Natural killer cell treated with Interleukin-12 subunit alpha and Interleukin-12 subunit beta and Interleukin-15 and Interleukin-18, amount 100 ng/mL, for 72 hours (primary cell): ENCODE measurements at regions not wholly inside any gene's neighbourhood (a gene's known extent, or its start where the extent isn't known, plus 50 kb on each side); places are given as distances from the start of the nearest gene placed in this dataset.

Experiments
- ATAC-seq, 2 donors: fragments of 150-1000 bp; cut with Tn5 transposase in 1 of 2; sonication (Bioruptor Pico), chemical (Tn5 transposase) in 1 of 2; 2 replicates each; pipeline ENCODE4 v1.10.0; 2021
- DNase-seq: peaks from one replicate; pipeline ENCODE4 v3.0.0; 2022; ENCODE audit warnings: low spot score
- H3K27ac Mint-ChIP-seq, 2 donors: 1 replicate in 1 of 2; 2 replicates in 1 of 2; pipeline ENCODE4 v1.8.0; 2022; ENCODE audit warnings: mixed read lengths in 2 of 2, mild to moderate bottlenecking in 1 of 2, moderate library complexity in 1 of 2
- H3K27me3 Mint-ChIP-seq, 2 donors: 1 replicate in 1 of 2; 2 replicates in 1 of 2; pipeline ENCODE4 v1.8.0; 2022; ENCODE audit warnings: mixed read lengths in 2 of 2
- H3K36me3 Mint-ChIP-seq: one replicate; pipeline ENCODE4 v1.8.0; 2022; ENCODE audit warnings: mixed read lengths
- H3K4me1 Mint-ChIP-seq, 2 donors: 1 replicate in 1 of 2; 2 replicates in 1 of 2; pipeline ENCODE4 v1.8.0; 2022; ENCODE audit warnings: low read depth in 2 of 2, mixed read lengths in 2 of 2, mild to moderate bottlenecking in 1 of 2
- H3K4me3 Mint-ChIP-seq: one replicate; pipeline ENCODE4 v1.8.0; 2022; ENCODE audit warnings: mixed read lengths
- H3K9me3 Mint-ChIP-seq: 2 replicates; pipeline ENCODE4 v1.8.0; 2022; ENCODE audit warnings: mixed read lengths

GRCh38 chr5:96258692-96259091 is 174.4 kb downstream of the PCSK1 start:
- ATAC-seq: no peak
- DNase-seq: no peak
- H3K36me3 Mint-ChIP-seq: no peaks in the 10 kb centered on the region
- H3K4me3 Mint-ChIP-seq: no peak overlapping the region
- no peaks in the 10 kb centered on the region for H3K9me3 Mint-ChIP-seq
- H3K27me3 Mint-ChIP-seq: peaks cover 8 to 14% of the 10 kb centered on the region in 2 donors
- H3K4me1 Mint-ChIP-seq: peaks cover 2 to 15% of the 10 kb centered on the region in 2 donors
- peak overlapping the region in 1 of 2 donors; percentile 6 for H3K27ac Mint-ChIP-seq

- Mint-ChIP-seq H3K27ac (no peak overlapping the region), H3K36me3 (no peaks in the 10 kb centered on the region), H3K9me3 (no peaks in the 10 kb centered on the region), H3K4me1 (peaks cover 2 to 15% of the 10 kb centered on the region in 2 donors), H3K4me3 (no peak overlapping the region), H3K27me3 (peaks cover 2 to 9% of the 10 kb centered on the region in 2 donors)
- peak; percentile 59 to 80 for ATAC-seq
- DNase-seq: no peak
Measured at GRCh38 chr5:96257904-96258303, 175.1 kb downstream of the PCSK1 start.

- no peak for ATAC-seq
- Mint-ChIP-seq H3K4me3 (no peak overlapping the region), H3K27ac (no peak overlapping the region), H3K36me3 (no peaks in the 10 kb centered on the region), H3K4me1 (peaks cover 2 to 15% of the 10 kb centered on the region in 2 donors), H3K27me3 (peaks cover 0 to 7% of the 10 kb centered on the region in 2 donors), H3K9me3 (no peaks in the 10 kb centered on the region)
- no peak for DNase-seq
Measured at GRCh38 chr5:96256795-96257470, 176.1 kb downstream of the PCSK1 start.

DNA sequence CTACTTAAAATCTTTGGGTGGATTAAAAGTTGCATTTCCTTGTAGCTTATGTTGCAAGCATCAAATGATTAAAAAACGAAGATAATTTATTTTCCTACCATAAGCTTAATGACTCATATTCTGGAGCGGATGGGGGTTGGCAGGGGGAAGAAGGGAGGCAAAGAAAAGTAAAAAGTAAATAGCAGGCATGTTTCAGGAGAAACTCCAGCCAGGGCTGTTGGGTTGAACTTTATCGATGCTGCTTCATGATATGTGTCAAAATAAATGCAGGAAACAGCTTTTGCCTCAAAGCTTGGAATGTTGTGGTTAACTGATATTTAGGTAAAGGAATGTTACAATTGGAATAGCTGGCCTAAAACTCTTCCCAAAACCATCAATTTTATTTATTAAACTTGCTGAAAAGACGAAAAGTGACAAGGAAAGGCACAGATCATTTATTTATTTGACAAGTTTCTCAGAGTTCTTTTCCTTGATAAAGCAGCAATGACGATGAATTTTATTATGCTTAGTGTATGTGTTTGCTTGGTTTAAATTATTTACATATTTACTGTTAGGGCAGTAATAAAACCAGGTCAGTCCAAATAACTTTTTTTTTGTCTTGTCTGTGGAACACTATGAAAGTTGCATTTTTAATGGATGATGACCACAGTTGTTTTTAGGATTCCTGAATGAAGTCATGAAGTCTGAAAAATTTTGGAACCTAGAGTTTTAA is 177.9 kb downstream of the PCSK1 start:
- peaks cover 0 to 11% of the 10 kb centered on the region in 2 donors for H3K27me3 Mint-ChIP-seq
- no peaks in the 10 kb centered on the region for H3K9me3 Mint-ChIP-seq
- no peak overlapping the region for H3K27ac Mint-ChIP-seq
- H3K36me3 Mint-ChIP-seq: no peaks in the 10 kb centered on the region
- no peak for ATAC-seq
- no peak for DNase-seq
- peaks cover 2 to 15% of the 10 kb centered on the region in 2 donors for H3K4me1 Mint-ChIP-seq
- no peak overlapping the region for H3K4me3 Mint-ChIP-seq

DNA sequence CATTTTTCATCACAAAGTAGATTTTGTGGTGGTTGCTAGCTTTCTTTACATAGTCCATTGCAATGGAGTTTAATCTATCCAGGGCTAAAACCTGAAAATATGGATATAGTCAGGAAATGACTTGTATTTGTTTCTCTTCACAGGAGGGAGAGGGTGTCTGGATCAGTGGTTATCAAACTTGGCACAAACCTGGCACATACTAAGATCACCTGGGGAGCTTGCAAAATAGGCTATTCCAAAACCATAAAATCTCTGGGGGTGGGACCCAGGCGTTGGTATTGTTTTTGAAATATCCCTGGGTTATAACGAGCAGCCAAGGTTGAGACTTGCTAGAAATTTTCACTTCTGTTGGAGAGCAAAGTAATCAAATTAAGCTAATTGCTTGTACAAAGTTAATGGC is 179.9 kb downstream of the PCSK1 start:
- DNase-seq: no peak
- Mint-ChIP-seq H3K27me3 (peaks cover 3 to 8% of the 10 kb centered on the region in 2 donors), H3K4me1 (peaks cover 0 to 2% of the 10 kb centered on the region in 2 donors)

DNA sequence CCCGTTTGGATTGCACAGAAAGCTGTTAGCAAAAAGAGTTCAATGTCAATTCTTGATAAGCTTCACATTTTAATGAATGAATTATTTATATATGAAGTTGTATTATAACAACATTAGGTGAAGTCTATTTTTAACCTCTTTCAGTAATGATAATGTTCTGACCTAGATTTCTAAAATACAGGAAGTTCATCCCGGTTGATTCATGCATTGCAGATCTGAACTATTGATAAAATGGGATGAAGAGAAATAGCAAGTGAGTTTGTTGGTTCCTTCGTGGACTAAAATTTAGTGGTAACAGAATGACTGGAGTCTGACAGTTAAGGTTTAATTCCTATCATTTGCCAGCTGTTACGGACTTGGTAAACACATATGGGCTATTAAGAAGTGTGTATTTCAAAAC is 180.5 kb downstream of the PCSK1 start:
- H3K27me3 Mint-ChIP-seq: peaks cover 8 to 9% of the 10 kb centered on the region in 2 donors
- no peak overlapping the region for H3K4me3 Mint-ChIP-seq
- H3K27ac Mint-ChIP-seq: no peak overlapping the region
- no peak for DNase-seq
- no peaks in the 10 kb centered on the region for H3K36me3 Mint-ChIP-seq
- no peaks in the 10 kb centered on the region for H3K9me3 Mint-ChIP-seq
- ATAC-seq: no peak
- peaks cover 0 to 2% of the 10 kb centered on the region in 2 donors for H3K4me1 Mint-ChIP-seq

More for the DNA sequence above, 179.9 kb downstream of the PCSK1 start:
- no peak for ATAC-seq
- Mint-ChIP-seq H3K9me3 (no peaks in the 10 kb centered on the region), H3K36me3 (no peaks in the 10 kb centered on the region), H3K4me3 (no peak overlapping the region), H3K27ac (no peak overlapping the region)

DNA sequence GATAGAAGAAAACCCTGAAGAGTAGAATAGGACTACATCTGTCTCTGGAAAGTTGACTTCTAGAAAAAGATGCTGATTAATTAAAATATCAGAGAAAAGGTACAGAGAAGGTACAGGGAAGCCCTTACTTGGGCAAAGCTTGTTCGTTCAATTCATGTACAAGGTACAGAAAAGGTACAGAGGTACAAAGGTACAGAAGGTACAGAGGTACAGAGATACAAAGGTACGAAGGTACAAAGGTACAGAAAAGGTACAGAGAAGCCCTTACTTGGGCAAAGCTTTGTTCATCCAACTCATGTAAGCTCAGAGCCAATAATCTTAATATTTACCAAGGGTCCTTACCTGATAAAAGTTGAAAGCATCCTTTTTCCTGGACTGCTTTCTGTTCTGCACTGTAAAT is 182.3 kb downstream of the PCSK1 start:
- H3K36me3 Mint-ChIP-seq: no peaks in the 10 kb centered on the region
- no peak for ATAC-seq
- H3K9me3 Mint-ChIP-seq: no peaks in the 10 kb centered on the region
- H3K27me3 Mint-ChIP-seq: peaks cover 11 to 15% of the 10 kb centered on the region in 2 donors
- no peak for DNase-seq
- no peaks in the 10 kb centered on the region for H3K4me1 Mint-ChIP-seq
- no peak overlapping the region for H3K4me3 Mint-ChIP-seq
- H3K27ac Mint-ChIP-seq: no peak overlapping the region

GRCh38 chr5:96248131-96248530 is 184.9 kb downstream of the PCSK1 start:
- no peaks in the 10 kb centered on the region for H3K4me1 Mint-ChIP-seq
- H3K27ac Mint-ChIP-seq: no peak overlapping the region
- no peaks in the 10 kb centered on the region for H3K36me3 Mint-ChIP-seq
- no peak overlapping the region for H3K4me3 Mint-ChIP-seq
- peaks cover 13 to 21% of the 10 kb centered on the region in 2 donors for H3K27me3 Mint-ChIP-seq
- no peak for DNase-seq
- ATAC-seq: no peak
- H3K9me3 Mint-ChIP-seq: no peaks in the 10 kb centered on the region

- H3K27me3 Mint-ChIP-seq: peaks cover 13 to 21% of the 10 kb centered on the region in 2 donors
- DNase-seq (no peak), ATAC-seq (no peak)
- no peak overlapping the region for H3K4me3 Mint-ChIP-seq
- no peaks in the 10 kb centered on the region for H3K9me3 Mint-ChIP-seq
- no peaks in the 10 kb centered on the region for H3K36me3 Mint-ChIP-seq
- H3K27ac Mint-ChIP-seq: no peak overlapping the region
- H3K4me1 Mint-ChIP-seq: no peaks in the 10 kb centered on the region
Measured at GRCh38 chr5:96247708-96248107, 185.3 kb downstream of the PCSK1 start.

GRCh38 chr5:96247097-96247701 is 185.8 kb downstream of the PCSK1 start:
- Mint-ChIP-seq H3K36me3 (no peaks in the 10 kb centered on the region), H3K4me3 (no peak overlapping the region), H3K9me3 (no peaks in the 10 kb centered on the region), H3K27me3 (peaks cover 13 to 21% of the 10 kb centered on the region in 2 donors), H3K27ac (no peak overlapping the region), H3K4me1 (no peaks in the 10 kb centered on the region)
- ATAC-seq: no peak
- DNase-seq: no peak

- ATAC-seq: no peak
- no peaks in the 10 kb centered on the region for H3K4me1 Mint-ChIP-seq
Measured at GRCh38 chr5:96245140-96246091, 187.6 kb downstream of the PCSK1 start.

GRCh38 chr5:96244696-96245095 is 188.4 kb downstream of the PCSK1 start:
- Mint-ChIP-seq H3K27me3 (peaks cover 10 to 21% of the 10 kb centered on the region in 2 donors), H3K4me3 (no peak overlapping the region), H3K27ac (no peak overlapping the region), H3K9me3 (no peaks in the 10 kb centered on the region), H3K4me1 (no peaks in the 10 kb centered on the region), H3K36me3 (no peaks in the 10 kb centered on the region)
- DNase-seq: no peak
- ATAC-seq: no peak

More at GRCh38 chr5:96245140-96246091, 187.6 kb downstream of the PCSK1 start:
- H3K4me3 Mint-ChIP-seq: no peak overlapping the region
- no peak for DNase-seq
- no peaks in the 10 kb centered on the region for H3K36me3 Mint-ChIP-seq
- no peaks in the 10 kb centered on the region for H3K9me3 Mint-ChIP-seq
- no peak overlapping the region for H3K27ac Mint-ChIP-seq
- peaks cover 12 to 21% of the 10 kb centered on the region in 2 donors for H3K27me3 Mint-ChIP-seq

GRCh38 chr5:96243862-96244261 is 189.2 kb downstream of the PCSK1 start:
- Mint-ChIP-seq H3K27me3 (peaks cover 13 to 21% of the 10 kb centered on the region in 2 donors), H3K9me3 (no peaks in the 10 kb centered on the region), H3K36me3 (no peaks in the 10 kb centered on the region), H3K27ac (no peak overlapping the region), H3K4me1 (no peaks in the 10 kb centered on the region), H3K4me3 (no peak overlapping the region)
- DNase-seq (no peak), ATAC-seq (no peak)
